ENCODE measurements at regions not wholly inside any gene's neighbourhood (a gene's known extent, or its start where the extent isn't known, plus 50 kb on each side); places are given as distances from the start of the nearest gene placed in this dataset.

DNA sequence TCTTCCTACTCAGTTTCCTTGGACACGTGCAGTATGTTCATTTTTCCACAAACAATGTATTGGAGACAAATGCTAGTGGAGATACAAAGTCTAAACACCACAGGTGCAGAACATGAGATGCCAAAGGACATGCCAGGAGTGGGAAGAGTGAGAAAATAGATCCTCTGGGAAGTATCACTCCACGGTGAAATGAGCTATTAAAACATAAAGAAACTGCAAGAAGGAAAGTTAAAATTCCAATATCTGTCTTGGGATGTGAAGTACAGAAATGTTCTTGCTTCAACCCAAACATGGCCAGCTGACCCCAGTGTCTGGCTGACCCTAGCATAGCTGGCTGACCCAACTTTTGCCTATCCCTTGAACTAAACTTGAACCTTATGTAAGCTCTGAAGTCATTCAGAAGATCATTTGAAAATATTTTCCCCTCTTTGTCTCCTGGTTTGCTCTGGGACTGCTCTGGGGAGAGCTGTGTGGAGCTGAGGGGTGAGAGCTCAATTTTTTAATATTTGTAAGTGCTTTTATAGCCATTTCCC, 59.5 kb downstream of the FZD1 start:
- no peak for DNase-seq

DNA sequence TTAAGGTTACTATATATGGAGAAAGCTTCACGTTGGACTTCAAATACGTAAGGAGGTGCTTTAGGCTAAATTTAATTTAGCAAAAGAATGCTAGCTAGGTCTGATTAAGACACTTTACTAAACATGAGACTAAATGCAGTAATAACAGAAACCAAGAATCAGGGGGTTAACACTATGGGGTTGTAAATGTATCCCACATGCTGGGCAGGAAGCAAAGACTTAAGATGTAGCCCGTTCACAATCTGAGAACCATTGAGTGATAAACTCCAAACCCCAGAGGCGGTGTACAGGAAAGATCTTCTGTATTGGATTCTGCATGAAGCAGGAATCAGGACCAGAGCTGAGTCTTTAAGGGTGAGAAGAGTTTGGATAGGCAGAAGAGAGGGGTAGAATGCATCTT, 60.4 kb downstream of the FZD1 start:
- no peak for DNase-seq

GRCh38 chr7:91325726-91326125, 61.5 kb downstream of the FZD1 start:
- DNase-seq: no peak

- no peak for DNase-seq
These were observed 62.4 kb downstream of the FZD1 start for GRCh38 chr7:91326516-91327199.

- DNase-seq: no peak
These were observed 63.1 kb downstream of the FZD1 start for GRCh38 chr7:91327346-91327745.

DNA sequence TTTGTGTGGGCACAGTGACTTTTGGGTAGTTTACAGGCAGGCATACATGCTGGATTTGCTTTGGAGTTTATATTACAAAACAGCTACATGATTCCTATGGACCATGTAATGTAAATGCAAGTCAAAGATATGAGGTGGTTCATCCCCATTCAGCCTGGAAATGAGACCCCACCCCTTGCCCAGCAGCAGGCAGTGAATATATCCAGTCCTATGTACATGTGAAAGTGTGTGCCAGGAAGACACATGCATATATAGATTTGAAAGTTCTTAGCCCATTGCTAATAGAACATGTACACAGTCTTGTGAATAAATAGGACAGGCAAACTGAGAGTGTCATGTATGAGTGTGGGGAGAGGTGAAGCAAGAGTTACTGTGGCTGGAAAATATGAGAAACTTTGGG, 65.3 kb downstream of the FZD1 start:
- no peak for DNase-seq

- no peak for DNase-seq
These were observed 66.1 kb downstream of the FZD1 start for GRCh38 chr7:91330191-91330808.

GRCh38 chr7:91330866-91331265, 66.6 kb downstream of the FZD1 start:
- no peak for DNase-seq

GRCh38 chr7:91336106-91336505, 71.9 kb downstream of the FZD1 start:
- no peak for DNase-seq

- no peak for DNase-seq
These were observed 74.2 kb downstream of the FZD1 start for GRCh38 chr7:91338226-91339020.

- DNase-seq: no peak
These were observed 78.1 kb downstream of the FZD1 start for GRCh38 chr7:91342346-91342745.

DNA sequence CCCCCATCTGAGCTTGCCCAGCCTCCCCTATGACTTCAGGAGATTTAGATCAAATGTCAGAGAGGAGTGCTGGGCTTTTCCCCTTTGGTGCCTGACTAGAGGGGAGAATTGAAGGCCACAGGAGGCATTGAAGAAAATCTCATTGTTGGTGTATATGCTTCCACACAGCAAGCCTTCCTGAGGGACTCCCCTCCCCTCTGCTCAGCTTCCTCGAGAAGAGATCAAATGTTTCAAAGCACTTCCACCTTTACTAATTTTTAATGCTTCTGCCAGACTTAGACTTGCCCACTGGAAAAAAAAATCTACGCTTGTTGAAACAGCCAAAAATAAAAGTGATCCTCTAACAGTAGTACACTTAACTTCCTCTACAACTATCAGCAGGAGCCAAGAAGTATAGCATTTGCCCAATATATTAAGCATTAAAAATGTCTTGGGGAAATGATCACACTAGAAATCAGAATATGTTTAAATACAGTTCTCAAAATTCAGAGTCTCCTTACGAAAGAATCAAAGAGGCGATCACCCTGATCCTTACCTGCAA, 79.3 kb downstream of the FZD1 start:
- DNase-seq: no peak

- no peak for DNase-seq
These were observed 79.9 kb downstream of the FZD1 start for GRCh38 chr7:91343996-91344629.

- DNase-seq: no peak
These were observed 80.7 kb downstream of the FZD1 start for GRCh38 chr7:91344911-91345310.

- DNase-seq: no peak
These were observed 81.2 kb downstream of the FZD1 start for GRCh38 chr7:91345449-91345848.

- DNase-seq: no peak
These were observed 82.2 kb downstream of the FZD1 start for GRCh38 chr7:91346426-91346825.

GRCh38 chr7:91347290-91347689, 83.1 kb downstream of the FZD1 start:
- DNase-seq: no peak

- no peak for DNase-seq
These were observed 84.5 kb downstream of the FZD1 start for GRCh38 chr7:91348711-91349110.

DNA sequence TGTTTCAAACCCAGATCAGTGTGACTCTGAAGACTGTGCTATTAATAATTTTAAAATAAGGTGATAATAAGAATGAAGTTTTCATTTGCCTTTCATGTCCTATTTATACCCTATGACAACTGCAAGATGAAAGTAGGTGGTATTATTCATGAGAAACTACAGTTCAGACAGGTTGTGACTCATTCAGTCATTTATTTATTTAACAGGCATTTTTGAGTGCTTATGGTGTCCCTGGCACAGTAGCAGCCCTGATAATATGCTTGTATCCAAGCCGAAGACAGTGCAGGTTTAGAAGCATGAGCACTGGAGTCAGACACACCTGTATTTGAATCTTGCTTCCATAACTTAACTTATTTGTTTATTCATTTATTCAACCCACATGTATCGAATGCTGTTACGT, 87.1 kb downstream of the FZD1 start:
- DNase-seq: no peak

GRCh38 chr7:91352091-91352490, 87.9 kb downstream of the FZD1 start:
- DNase-seq: no peak

DNA sequence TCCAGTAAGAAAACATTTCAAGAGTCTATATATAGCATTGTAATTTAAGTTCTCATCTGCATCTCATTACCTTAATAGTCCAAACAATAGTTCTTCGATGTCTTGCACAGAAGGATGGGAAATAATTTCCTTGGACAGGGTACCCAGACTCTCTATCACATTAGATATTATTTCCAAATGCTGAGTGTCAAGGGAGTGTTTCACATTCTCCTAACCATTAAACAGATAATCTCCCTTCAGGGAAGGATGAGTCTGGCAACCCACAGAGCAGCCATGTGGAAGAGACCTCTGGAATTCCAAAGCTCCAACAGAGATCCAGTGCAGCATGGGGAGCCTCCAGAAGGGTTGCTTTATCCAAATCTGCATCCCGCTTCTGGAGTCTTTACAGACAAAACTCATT, 89.6 kb downstream of the FZD1 start:
- no peak for DNase-seq

- no peak for DNase-seq
These were observed 91.6 kb downstream of the FZD1 start for GRCh38 chr7:91355695-91356435.

Data from 8988T (cell line).